Esophagus squamous epithelium (tissue), 5 donors: ENCODE measurements at regions not wholly inside any gene's neighbourhood (a gene's known extent, or its start where the extent isn't known, plus 50 kb on each side); places are given as distances from the start of the nearest gene placed in this dataset.

Experiments used
- DNase-seq: peaks from one replicate; lab custom pipeline; 2025; lab: John Stamatoyannopoulos, UW
- H3K27ac ChIP-seq, 4 donors: fragments of 200-600 bp; sonication (generic); one replicate each; pipeline ENCODE4 v1.5.1; 2016 to 2019; ENCODE audit warnings: mild to moderate bottlenecking in 1 of 4
- H3K27me3 ChIP-seq, 4 donors: fragments of 200-600 bp; sonication (generic); 1 replicate in 3 of 4; 2 replicates in 1 of 4; pipeline versions ENCODE4 v1.5.1 to v1.6.0; 2017 to 2021; ENCODE audit warnings: antibody characterized with exemption in 1 of 4
- H3K36me3 ChIP-seq, 3 donors: fragments of 200-600 bp; sonication (generic); one replicate each; pipeline ENCODE4 v1.5.1; 2016 to 2019
- H3K4me1 ChIP-seq, 3 donors: fragments of 200-600 bp; sonication (generic); one replicate each; pipeline ENCODE4 v1.5.1; 2017 to 2019
- H3K4me3 ChIP-seq, 4 donors: fragments of 200-600 bp; sonication (generic); 1 replicate in 3 of 4; 2 replicates in 1 of 4; pipeline ENCODE4 v1.5.1; 2016 to 2019; ENCODE audit warnings: mild to moderate bottlenecking in 2 of 4, moderate library complexity in 1 of 4
- H3K9me3 ChIP-seq, 3 donors: fragments of 200-600 bp; sonication (generic); one replicate each; pipeline ENCODE4 v1.5.1; 2016 to 2019
- POLR2A ChIP-seq, 4 donors: fragments of 450-650 bp; IDR thresholded peaks; one replicate each; pipeline ENCODE4 v1.6.1; 2017; ENCODE audit warnings: antibody characterized with exemption in 4 of 4, mild to moderate bottlenecking in 4 of 4, moderate library complexity in 3 of 4
- WGBS, 2 donors: methylation state at CpG; one replicate each; pipeline ENCODE4 v1.1.5; 2018; 5-methylcytosine and 5-hydroxymethylcytosine counted together
- intact Hi-C: fragments of 100-400 bp; cut with DNase I; formaldehyde crosslinking; loops from one replicate; pipeline ENCODE4 v1.15.0; 2022
- TF ChIP-seq, protein P1 (sequence below), 6 experiments: fragments of 450-650 bp in 4 of 6; fragments of 200-600 bp in 2 of 6; sonication (generic) in 2 of 6; IDR thresholded peaks; one replicate each; pipeline ENCODE4 v1.5.1; 2016 to 2019; ENCODE audit warnings: antibody characterized with exemption in 6 of 6, mild to moderate bottlenecking in 4 of 6, moderate library complexity in 4 of 6
- donor health status: DM: yes; HTN: yes; CAD: no.

GRCh38 chr13:50123002-50123401 lies 107.8 kb downstream of the KCNRG start:
- Histone ChIP-seq H3K9me3 (no peaks in the 10 kb centered on the region), H3K36me3 (no peaks in the 10 kb centered on the region), H3K4me3 (peak overlapping the region; percentile 64 to 96 (median 80)), H3K27ac (peak overlapping the region in 3 of 4 donors; percentile 93 to 100 (median 100)), H3K27me3 (peaks cover 0 to 17% (median 0%) of the 10 kb centered on the region in 4 donors), H3K4me1 (peaks cover 11 to 48% (median 26%) of the 10 kb centered on the region in 3 donors)
- WGBS, 2 donors: 60 to 63% methylated on average over 3 of the region's 3 CpGs
- intact Hi-C loops: loop anchor here (5.0 kb wide), 1 partner anchor 41 kb away; no protein-coding TSS in a partner anchor
- DNase-seq: no peak
- TF ChIP-seq, protein P1, sequence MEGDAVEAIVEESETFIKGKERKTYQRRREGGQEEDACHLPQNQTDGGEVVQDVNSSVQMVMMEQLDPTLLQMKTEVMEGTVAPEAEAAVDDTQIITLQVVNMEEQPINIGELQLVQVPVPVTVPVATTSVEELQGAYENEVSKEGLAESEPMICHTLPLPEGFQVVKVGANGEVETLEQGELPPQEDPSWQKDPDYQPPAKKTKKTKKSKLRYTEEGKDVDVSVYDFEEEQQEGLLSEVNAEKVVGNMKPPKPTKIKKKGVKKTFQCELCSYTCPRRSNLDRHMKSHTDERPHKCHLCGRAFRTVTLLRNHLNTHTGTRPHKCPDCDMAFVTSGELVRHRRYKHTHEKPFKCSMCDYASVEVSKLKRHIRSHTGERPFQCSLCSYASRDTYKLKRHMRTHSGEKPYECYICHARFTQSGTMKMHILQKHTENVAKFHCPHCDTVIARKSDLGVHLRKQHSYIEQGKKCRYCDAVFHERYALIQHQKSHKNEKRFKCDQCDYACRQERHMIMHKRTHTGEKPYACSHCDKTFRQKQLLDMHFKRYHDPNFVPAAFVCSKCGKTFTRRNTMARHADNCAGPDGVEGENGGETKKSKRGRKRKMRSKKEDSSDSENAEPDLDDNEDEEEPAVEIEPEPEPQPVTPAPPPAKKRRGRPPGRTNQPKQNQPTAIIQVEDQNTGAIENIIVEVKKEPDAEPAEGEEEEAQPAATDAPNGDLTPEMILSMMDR (IDR thresholded peaks at IDR 0.05): no peak
- TF ChIP-seq POLR2A (IDR thresholded peaks at IDR 0.05): no peak

DNA sequence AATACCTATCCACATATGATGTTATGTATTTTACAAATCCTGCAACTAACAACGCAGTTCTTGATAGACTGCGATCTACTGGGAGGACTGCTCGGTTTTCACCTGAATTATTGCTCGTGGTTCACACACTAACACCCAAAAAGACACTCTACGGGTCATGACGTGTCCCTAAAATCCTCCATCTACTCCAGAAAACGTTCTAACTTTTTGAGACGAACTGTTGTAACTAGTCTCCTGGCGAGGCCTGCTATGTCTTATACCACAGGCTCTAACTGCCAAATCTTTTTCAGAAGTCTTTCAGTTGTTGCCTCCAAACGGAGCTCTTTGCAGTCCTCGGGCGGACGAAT lies 108.2 kb downstream of the KCNRG start:
- intact Hi-C loops: loop anchor here (5.0 kb wide), 1 partner anchor 41 kb away; no protein-coding TSS in a partner anchor
- WGBS, 2 donors: 8 to 12% methylated on average over 13 of the region's 13 CpGs
- peak overlapping the region; percentile 64 to 96 (median 80) for H3K4me3 ChIP-seq
- peaks cover 11 to 50% (median 26%) of the 10 kb centered on the region in 3 donors for H3K4me1 ChIP-seq
- no peaks in the 10 kb centered on the region for H3K9me3 ChIP-seq
- no peak for DNase-seq
- H3K36me3 ChIP-seq: no peaks in the 10 kb centered on the region
- TF ChIP-seq POLR2A (IDR thresholded peaks at IDR 0.05): no peak
- TF ChIP-seq, protein P1 (IDR thresholded peaks at IDR 0.05): no peak
- peak overlapping the region; percentile 93 to 100 (median 99) for H3K27ac ChIP-seq
- H3K27me3 ChIP-seq: peaks cover 0 to 22% (median 0%) of the 10 kb centered on the region in 4 donors

DNA sequence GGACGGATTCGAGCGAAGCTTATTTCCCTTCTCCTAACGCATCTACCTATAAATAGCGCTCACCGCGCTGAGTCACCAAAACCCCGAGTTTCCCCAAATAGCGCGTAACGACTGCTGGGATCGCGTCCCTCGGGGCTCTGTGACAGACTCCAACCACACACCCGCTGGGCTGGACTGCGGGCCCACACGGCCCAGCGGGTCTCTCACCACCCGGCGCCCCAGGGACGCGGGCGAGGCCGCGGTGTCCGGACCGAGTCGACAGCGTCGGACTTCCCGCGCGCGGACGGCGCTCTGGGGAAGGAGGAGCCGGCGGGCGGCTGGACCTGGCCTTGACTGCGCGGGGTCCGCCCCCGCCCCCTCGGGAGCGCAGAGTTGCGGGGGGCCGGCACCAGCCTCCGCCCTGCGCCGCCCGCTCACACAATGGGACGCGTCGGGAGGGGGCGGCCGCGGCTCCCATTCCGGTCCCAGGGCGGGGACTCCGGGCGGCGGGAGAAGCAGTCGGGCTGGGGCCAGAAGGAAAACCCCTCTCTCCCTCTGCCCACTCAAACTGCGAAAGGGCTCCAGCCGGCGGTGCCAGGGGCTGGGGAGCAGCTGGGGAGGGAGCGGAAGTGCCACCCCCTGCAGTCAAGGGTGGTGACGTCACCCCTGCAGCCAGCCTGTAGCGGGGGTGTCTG lies 108.8 kb downstream of the KCNRG start:
- Histone ChIP-seq H3K27me3 (peaks cover 0 to 27% (median 2%) of the 10 kb centered on the region in 4 donors), H3K36me3 (no peaks in the 10 kb centered on the region), H3K9me3 (no peaks in the 10 kb centered on the region), H3K4me1 (peaks cover 11 to 50% (median 26%) of the 10 kb centered on the region in 3 donors), H3K4me3 (peak overlapping the region; percentile 64 to 96 (median 80)), H3K27ac (peak overlapping the region; percentile 93 to 100 (median 99))
- peak in 3 of 4 donors; percentile 74 to 96 (median 93) for TF ChIP-seq POLR2A (IDR thresholded peaks at IDR 0.05)
- TF ChIP-seq, protein P1 (IDR thresholded peaks at IDR 0.05): peak in 3 of 6 experiments; percentile 1 to 21 (median 11)
- DNase-seq: peak; percentile 93
- WGBS, 2 donors: 0 to 1% methylated on average over 5 to 18 of the region's 69 CpGs
- intact Hi-C loops: loop anchor here (5.0 kb wide), 1 partner anchor 42 kb away; no protein-coding TSS in a partner anchor

DNA sequence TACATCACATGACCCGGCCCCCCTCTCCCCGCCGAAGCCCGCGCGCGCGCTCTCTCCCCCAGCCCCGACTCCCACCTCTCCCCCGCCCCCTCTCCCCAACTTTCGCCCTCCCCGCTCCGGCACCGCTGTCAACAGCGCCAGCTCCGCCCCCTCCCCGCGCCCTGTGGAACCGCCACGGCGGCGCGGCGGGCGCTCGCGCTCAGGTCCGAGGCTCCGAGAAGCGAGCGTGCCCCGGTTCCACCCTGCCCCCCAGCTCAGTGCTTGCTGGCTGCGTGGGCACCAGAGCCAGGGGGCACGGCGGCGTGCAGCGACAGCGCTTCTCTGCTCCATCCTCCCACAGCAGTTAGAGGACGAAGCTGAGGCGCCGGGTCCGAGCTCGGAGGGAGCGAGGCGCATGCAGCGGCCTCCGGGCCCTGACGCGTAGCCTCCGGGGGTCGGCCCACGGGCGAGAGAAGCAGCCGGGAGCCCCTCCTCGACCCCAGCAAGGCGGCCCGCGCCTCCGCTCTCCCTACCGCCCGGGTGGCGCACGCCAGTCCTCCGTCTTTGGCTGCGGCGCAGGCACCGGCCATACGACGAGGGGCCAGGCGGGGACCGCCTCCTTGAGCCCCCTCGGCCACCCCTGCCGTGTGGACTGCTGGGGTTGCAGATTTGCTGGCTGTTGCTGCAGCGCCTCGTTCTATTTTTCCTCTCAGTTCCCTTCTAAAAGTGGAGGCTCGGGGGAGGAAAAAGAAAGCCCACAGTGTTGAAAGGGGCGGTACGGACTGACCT lies 109.5 kb downstream of the KCNRG start:
- no peak for DNase-seq
- H3K27ac ChIP-seq: peak overlapping the region; percentile 93 to 100 (median 99)
- intact Hi-C loops: loop anchor here (5.0 kb wide), 1 partner anchor 42 kb away; no protein-coding TSS in a partner anchor
- peaks cover 15 to 57% (median 30%) of the 10 kb centered on the region in 3 donors for H3K4me1 ChIP-seq
- 1% methylated on average over 27 of the region's 78 CpGs; no CpG with 5 or more reads in 1 of the 2 donors for WGBS, 2 donors
- peak overlapping the region; percentile 64 to 96 (median 80) for H3K4me3 ChIP-seq
- H3K36me3 ChIP-seq: no peaks in the 10 kb centered on the region
- TF ChIP-seq POLR2A (IDR thresholded peaks at IDR 0.05): peak in 1 of 4 donors; percentile 27
- TF ChIP-seq, protein P1 (IDR thresholded peaks at IDR 0.05): no peak
- peaks cover 1 to 34% (median 7%) of the 10 kb centered on the region in 4 donors for H3K27me3 ChIP-seq
- no peaks in the 10 kb centered on the region for H3K9me3 ChIP-seq
